Gastrocnemius medialis (tissue), 4 donors: ENCODE measurements at regions not wholly inside any gene's neighbourhood (a gene's known extent, or its start where the extent isn't known, plus 50 kb on each side); places are given as distances from the start of the nearest gene placed in this dataset.

ENCODE experiments used
- ATAC-seq, 2 donors: fragments of 150-250 bp; one replicate each; pipeline ENCODE4 v1.9.1; 2016
- DNase-seq, 2 donors: peaks; one replicate each; pipeline ENCODE4 v3.0.0-alpha.2; 2019
- H3K27ac ChIP-seq, 4 donors: fragments of 200-600 bp; sonication (generic); 1 replicate in 1 of 4; 2 replicates in 3 of 4; pipeline ENCODE4 v1.5.1; 2016 to 2018; ENCODE audit warnings: mild to moderate bottlenecking in 2 of 4, moderate library complexity in 1 of 4
- H3K27me3 ChIP-seq, 3 donors: fragments of 200-600 bp; sonication (generic) in 2 of 3; 1 replicate in 1 of 3; 2 replicates in 2 of 3; pipeline versions ENCODE4 v1.5.1 to v1.6.0; 2016 to 2019; ENCODE audit warnings: mild to moderate bottlenecking in 1 of 3, moderate library complexity in 1 of 3
- H3K36me3 ChIP-seq, 2 donors: fragments of 200-600 bp; sonication (generic) in 1 of 2; one replicate each; pipeline ENCODE4 v1.5.1; 2017 to 2018
- H3K4me1 ChIP-seq, 2 donors: fragments of 200-600 bp; sonication (generic) in 1 of 2; one replicate each; pipeline ENCODE4 v1.5.1; 2016 to 2017; ENCODE audit warnings: mild to moderate bottlenecking in 2 of 2
- H3K4me3 ChIP-seq, 4 donors: fragments of 200-600 bp; sonication (generic) in 3 of 4; 1 replicate in 1 of 4; 2 replicates in 3 of 4; pipeline ENCODE4 v1.5.1; 2016 to 2019; ENCODE audit warnings: mild to moderate bottlenecking in 2 of 4
- H3K9me3 ChIP-seq, 3 donors: fragments of 200-600 bp; sonication (generic) in 2 of 3; 1 replicate in 1 of 3; 2 replicates in 2 of 3; pipeline ENCODE4 v1.5.1; 2016 to 2019
- CTCF ChIP-seq, 5 experiments: fragments of 450-650 bp in 3 of 5; fragments of 200-600 bp in 2 of 5; sonication (generic) in 2 of 5; IDR thresholded peaks in 4 of 5; conservative IDR thresholded peaks in 1 of 5; 1 replicate in 4 of 5; 2 replicates in 1 of 5; pipeline ENCODE4 v1.5.1; 2016 to 2019; ENCODE audit warnings: antibody characterized with exemption in 5 of 5, mild to moderate bottlenecking in 3 of 5, moderate library complexity in 3 of 5
- POLR2A ChIP-seq, 2 donors: fragments of 450-650 bp; IDR thresholded peaks; one replicate each; pipeline ENCODE4 v1.6.1; 2017; ENCODE audit warnings: antibody characterized with exemption in 2 of 2, mild to moderate bottlenecking in 2 of 2, moderate library complexity in 2 of 2
- in situ Hi-C, 4 donors: fragments of 200-750 bp; cut with MboI; loops; one replicate each; pipeline versions ENCODE4 v1.15.0 to v1.8.0; 2017; ENCODE audit warnings: low sequenced_read_pairs in 4 of 4
- intact Hi-C: fragments of 100-400 bp; cut with DNase I; formaldehyde crosslinking; loops from one replicate; pipeline ENCODE4 v1.15.1; 2023; ENCODE audit warnings: low total_unique reads

- TF ChIP-seq CTCF (IDR thresholded peaks at IDR 0.05 in 4 of 5, conservative IDR thresholded peaks at IDR 0.05 in 1 of 5) (no peak), POLR2A (IDR thresholded peaks at IDR 0.05) (no peak)
- DNase-seq (no peak), ATAC-seq (no peak)
- Histone ChIP-seq H3K4me3 (no peak overlapping the region), H3K27me3 (no peaks in the 10 kb centered on the region), H3K27ac (no peak overlapping the region), H3K9me3 (no peaks in the 10 kb centered on the region), H3K4me1 (no peaks in the 10 kb centered on the region), H3K36me3 (no peaks in the 10 kb centered on the region)
- intact Hi-C loops: loop anchor here (5.0 kb wide), 2 partner anchors 288 to 913 kb away; no protein-coding TSS in a partner anchor
- in situ Hi-C loops: loop anchor here (5.0 to 25.0 kb wide), 3 partner anchors 813 to 918 kb away; no protein-coding TSS in a partner anchor
Observed at GRCh38 chr3:157618886-157619285, 115.7 kb upstream of the VEPH1 start.

GRCh38 chr3:157618075-157618760 is 115.0 kb upstream of the VEPH1 start:
- Histone ChIP-seq H3K27ac (no peak overlapping the region), H3K36me3 (no peaks in the 10 kb centered on the region), H3K9me3 (no peaks in the 10 kb centered on the region), H3K27me3 (no peaks in the 10 kb centered on the region), H3K4me1 (no peaks in the 10 kb centered on the region), H3K4me3 (no peak overlapping the region)
- TF ChIP-seq POLR2A (IDR thresholded peaks at IDR 0.05) (no peak), CTCF (IDR thresholded peaks at IDR 0.05 in 4 of 5, conservative IDR thresholded peaks at IDR 0.05 in 1 of 5) (peak; percentile 30 to 80 (median 57))
- intact Hi-C loops (loop anchor here (5.0 kb wide), 2 partner anchors 289 to 914 kb away; no protein-coding TSS in a partner anchor), in situ Hi-C loops (loop anchor here (5.0 to 25.0 kb wide), 3 partner anchors 814 to 919 kb away; no protein-coding TSS in a partner anchor)
- ATAC-seq: peak; percentile 41 to 66
- DNase-seq: no peak

- TF ChIP-seq CTCF (IDR thresholded peaks at IDR 0.05 in 4 of 5, conservative IDR thresholded peaks at IDR 0.05 in 1 of 5) (no peak), POLR2A (IDR thresholded peaks at IDR 0.05) (no peak)
Observed at GRCh38 chr3:157614896-157615295, 111.7 kb upstream of the VEPH1 start.

GRCh38 chr3:157611536-157612076 is 108.4 kb upstream of the VEPH1 start:
- Histone ChIP-seq H3K4me3 (no peak overlapping the region), H3K4me1 (no peaks in the 10 kb centered on the region), H3K36me3 (no peaks in the 10 kb centered on the region), H3K27me3 (no peaks in the 10 kb centered on the region), H3K9me3 (no peaks in the 10 kb centered on the region), H3K27ac (no peak overlapping the region)
- in situ Hi-C loops (loop anchor here in 3 of 4 donors (10.0 to 25.0 kb wide), 2 partner anchors 823 to 926 kb away; no protein-coding TSS in a partner anchor), intact Hi-C loops (no loop called here)
- TF ChIP-seq POLR2A (IDR thresholded peaks at IDR 0.05) (no peak), CTCF (IDR thresholded peaks at IDR 0.05 in 4 of 5, conservative IDR thresholded peaks at IDR 0.05 in 1 of 5) (no peak)
- ATAC-seq (no peak), DNase-seq (no peak)

More at GRCh38 chr3:157614896-157615295, 111.7 kb upstream of the VEPH1 start:
- Histone ChIP-seq H3K4me3 (no peak overlapping the region), H3K4me1 (no peaks in the 10 kb centered on the region), H3K9me3 (no peaks in the 10 kb centered on the region), H3K36me3 (no peaks in the 10 kb centered on the region), H3K27ac (no peak overlapping the region), H3K27me3 (no peaks in the 10 kb centered on the region)
- intact Hi-C loops (loop anchor here (5.0 kb wide), 2 partner anchors 292 to 917 kb away; no protein-coding TSS in a partner anchor), in situ Hi-C loops (loop anchor here (5.0 to 25.0 kb wide), 3 partner anchors 817 to 922 kb away; no protein-coding TSS in a partner anchor)
- no peak for DNase-seq
- no peak for ATAC-seq
